Pons (tissue), 1 donor: ENCODE measurements at regions not wholly inside any gene's neighbourhood (a gene's known extent, or its start where the extent isn't known, plus 50 kb on each side); places are given as distances from the start of the nearest gene placed in this dataset.

ENCODE experiments used
- DNase-seq: peaks from one replicate; pipeline ENCODE4 v3.0.0-alpha.2; 2016; ENCODE audit warnings: low spot score

DNA sequence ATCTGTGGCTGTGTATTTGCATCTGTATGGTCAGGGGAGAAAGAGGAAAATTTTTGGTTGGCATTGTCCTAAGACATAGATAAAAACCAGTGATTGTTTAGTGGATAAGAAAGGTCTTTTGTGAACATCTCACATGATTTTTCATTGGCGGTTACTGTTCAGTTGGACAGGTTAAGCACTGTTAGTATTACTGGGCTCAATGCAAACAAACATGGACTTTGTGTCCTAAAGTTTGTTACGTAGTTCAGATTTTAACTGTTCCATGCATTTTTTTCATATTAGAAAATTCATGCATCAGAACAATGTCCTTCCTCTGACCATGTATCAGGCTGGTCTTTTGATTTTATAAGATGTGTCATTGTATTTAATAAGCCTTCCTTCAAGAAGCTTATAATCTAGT is 368.0 kb downstream of the MEIS1 start:
- DNase-seq: peak; percentile 2

GRCh38 chr2:66803726-66804125 is 368.8 kb downstream of the MEIS1 start:
- DNase-seq: no peak

DNA sequence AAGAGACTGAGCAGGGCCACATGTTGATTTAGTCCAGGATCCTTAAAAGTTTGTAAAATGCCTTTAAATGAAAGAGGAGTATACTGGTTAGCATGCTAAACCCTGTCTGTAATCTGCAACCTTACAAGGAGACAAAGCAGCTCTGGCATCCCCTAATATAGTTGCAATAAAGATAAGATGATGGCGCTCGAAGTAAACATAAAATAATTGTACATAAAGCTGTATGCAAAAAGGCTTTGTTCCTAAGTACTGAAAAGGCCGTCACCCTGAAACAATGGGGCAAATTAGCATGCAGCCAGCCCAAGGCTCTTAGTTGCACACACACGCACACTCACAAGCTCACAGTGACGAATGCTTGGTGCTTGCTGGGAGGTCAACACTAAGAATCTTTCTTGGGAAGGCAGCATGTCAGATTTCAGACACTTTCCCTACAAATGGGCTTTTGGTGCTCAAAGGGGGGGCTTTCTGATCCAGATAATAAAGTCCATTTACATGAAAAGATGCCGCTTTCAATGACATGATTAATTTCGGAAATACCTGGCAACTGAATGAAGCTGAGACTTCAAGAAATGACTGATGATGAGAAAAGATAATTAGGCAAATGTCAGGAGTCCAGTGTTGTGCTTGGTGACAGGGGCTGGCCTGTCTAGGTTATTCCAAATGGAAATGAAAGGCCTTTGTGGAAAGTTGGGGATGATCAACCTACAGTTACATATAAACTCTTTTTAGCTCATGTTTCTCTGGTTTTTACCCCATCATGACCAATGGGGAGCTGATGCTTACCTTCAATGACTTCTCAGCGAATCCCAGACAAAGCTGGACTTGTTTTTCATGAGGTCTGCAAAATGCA is 370.3 kb downstream of the MEIS1 start:
- DNase-seq: peak; percentile 69

GRCh38 chr2:66805968-66806367 is 371.0 kb downstream of the MEIS1 start:
- DNase-seq: no peak

GRCh38 chr2:66813525-66813924 is 378.6 kb downstream of the MEIS1 start:
- DNase-seq: no peak

- no peak for DNase-seq
These were observed 379.1 kb downstream of the MEIS1 start for GRCh38 chr2:66813976-66814375.

GRCh38 chr2:66814916-66815315 is 380.0 kb downstream of the MEIS1 start:
- DNase-seq: no peak

DNA sequence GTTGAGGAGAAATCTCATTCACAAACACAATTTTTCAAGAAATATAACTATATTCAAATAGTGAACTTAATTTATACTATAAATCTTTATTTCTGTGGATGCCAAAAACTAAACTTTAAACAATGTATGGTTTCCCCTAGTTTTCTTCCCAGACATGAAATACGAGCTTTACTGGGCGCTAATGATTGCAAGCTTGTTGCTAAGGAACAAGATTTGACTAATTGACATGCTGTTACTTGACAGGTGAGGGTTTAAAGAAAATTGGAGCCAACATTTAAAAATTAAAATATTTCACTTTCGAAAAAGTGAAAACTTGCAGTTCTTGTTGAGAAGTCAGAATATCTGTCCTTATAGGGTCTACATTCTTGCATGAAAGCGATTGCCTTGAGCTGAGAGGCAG is 381.0 kb downstream of the MEIS1 start:
- no peak for DNase-seq

GRCh38 chr2:66821168-66821567 is 386.2 kb downstream of the MEIS1 start:
- no peak for DNase-seq

- no peak for DNase-seq
These were observed 387.3 kb downstream of the MEIS1 start for GRCh38 chr2:66822186-66822585.

DNA sequence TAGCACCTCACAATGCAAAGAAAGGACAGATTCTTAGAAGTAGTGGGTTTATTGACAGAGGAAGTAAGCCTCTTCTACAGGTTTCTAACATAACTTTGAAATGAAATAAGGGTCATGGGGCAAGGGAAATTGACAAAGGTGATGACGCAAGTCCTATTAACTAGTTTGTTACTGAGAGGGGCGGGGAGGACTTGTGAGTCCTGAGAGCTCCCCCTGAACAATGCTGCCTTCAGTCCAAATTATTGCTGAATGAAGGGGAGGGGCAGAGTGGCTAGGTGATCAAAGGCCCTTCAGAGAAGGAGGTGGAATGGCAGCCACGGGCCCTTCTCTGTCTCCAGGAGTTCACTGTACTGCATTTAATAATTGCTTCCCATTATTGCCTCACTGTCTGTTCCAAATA is 390.0 kb downstream of the MEIS1 start:
- no peak for DNase-seq

DNA sequence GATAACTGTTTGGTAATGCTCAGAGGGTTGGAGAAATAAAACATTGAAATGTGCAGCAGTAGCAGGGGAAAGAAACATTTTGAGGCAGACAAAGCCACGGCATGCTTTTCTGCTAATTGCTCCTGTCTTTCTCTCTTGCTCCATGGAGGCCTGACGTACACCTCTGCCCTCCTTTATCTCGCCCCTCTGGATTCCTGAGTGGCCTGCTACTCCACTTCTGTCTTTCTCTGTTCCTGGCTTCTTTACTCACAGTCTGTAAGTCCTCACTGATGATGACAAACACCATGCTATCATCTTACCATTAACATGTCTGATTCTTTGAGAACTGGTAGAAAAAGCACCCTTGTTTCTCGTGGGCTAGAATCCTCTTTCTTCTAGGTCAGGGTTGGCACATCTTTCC is 392.9 kb downstream of the MEIS1 start:
- no peak for DNase-seq

DNA sequence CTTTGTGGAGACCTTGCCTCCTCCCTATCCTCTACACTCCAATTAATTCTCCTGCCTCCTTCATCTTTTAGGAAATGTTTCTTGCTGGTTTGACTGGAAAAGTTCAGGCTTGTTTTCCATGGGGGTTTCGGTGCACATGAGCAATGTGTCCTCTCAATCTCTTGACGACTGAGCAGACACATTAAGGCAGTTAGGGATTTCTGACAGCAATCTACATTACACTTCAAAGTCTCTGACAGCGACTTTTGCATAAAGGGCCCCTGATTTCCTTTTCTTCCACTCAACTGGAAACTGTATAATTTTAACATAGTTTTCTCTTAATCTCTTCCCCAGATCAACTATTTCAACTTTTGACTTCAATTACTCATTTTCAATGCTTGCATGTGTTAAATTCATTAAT is 394.0 kb downstream of the MEIS1 start:
- DNase-seq: no peak

GRCh38 chr2:66830881-66831280 is 396.0 kb downstream of the MEIS1 start:
- no peak for DNase-seq

DNA sequence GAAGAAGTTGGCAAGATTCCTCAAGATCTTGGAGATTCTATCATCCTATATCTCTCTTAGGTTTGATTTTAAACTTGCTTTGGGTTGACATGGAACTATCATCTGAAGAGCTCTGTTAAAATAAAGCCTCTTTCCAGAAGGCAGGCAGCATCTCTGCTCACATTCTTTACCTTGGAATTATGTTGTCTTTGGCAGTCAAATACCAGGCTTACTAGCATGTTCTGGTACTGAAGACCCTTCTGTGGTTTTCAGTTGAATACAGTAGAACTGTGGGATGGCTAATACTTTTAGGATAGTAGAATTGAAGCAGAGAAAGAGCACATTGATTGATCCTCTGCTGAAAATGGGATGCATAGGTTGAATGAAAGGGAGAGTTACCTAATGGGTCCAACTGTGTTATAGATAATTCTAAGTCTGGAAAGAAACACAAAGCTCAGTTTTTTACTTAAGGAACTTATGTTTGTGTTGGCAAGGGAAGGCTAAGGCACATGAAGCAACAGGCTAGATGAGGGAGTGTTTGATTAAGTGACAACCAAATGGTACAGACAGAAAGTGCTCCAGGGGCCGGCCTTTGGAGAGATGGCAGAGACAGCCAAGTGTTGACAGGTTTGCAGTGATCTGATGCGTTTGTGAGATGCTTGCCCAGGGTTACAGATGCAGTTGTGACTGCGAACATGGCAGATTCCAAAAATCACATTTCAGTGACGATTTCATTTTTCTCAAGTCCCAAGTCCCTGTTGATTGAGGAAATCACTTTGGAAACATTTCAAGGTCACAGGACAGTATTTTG is 397.9 kb downstream of the MEIS1 start:
- DNase-seq: no peak

GRCh38 chr2:66834859-66835258 is 399.9 kb downstream of the MEIS1 start:
- no peak for DNase-seq

GRCh38 chr2:66836851-66837250 is 401.9 kb downstream of the MEIS1 start:
- no peak for DNase-seq

- no peak for DNase-seq
These were observed 404.8 kb downstream of the MEIS1 start for GRCh38 chr2:66839551-66840320.

GRCh38 chr2:66840321-66841002 is 405.5 kb downstream of the MEIS1 start:
- DNase-seq: no peak

GRCh38 chr2:66843847-66844246 is 408.9 kb downstream of the MEIS1 start:
- no peak for DNase-seq

DNA sequence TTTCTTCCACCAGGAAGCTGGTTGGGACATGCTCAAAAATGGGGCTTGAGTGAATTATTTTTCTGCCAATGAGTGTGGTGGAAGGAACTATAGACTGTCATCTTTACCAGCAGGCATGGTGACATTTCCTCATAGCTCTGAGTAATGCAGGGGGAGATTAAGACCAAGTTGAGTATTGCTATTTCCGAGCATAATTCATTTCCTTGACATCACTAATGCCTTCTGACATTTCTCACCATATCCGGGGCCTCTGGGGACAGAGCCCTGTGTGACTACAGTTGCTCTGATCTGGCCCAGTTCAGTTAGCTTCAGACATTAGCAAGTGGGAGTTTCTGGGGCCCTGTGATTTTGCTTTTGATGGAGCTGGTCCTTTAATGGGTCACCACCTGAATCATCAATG is 410.4 kb downstream of the MEIS1 start:
- DNase-seq: no peak

GRCh38 chr2:66846887-66847286 is 412.0 kb downstream of the MEIS1 start:
- no peak for DNase-seq
